Glutamatergic neuron (in vitro differentiated cells): ENCODE measurements at regions not wholly inside any gene's neighbourhood (a gene's known extent, or its start where the extent isn't known, plus 50 kb on each side); places are given as distances from the start of the nearest gene placed in this dataset.

Source experiments
- DNase-seq: peaks from one replicate; pipeline ENCODE4 v3.0.0; 2022
- H3K27ac Mint-ChIP-seq: one replicate; pipeline ENCODE4 v1.8.0; 2020; ENCODE audit warnings: mild to moderate bottlenecking, mixed read lengths, inconsistent platforms; ENCODE audit not compliant: unreplicated experiment
- H3K27me3 Mint-ChIP-seq: one replicate; pipeline ENCODE4 v1.8.0; 2020; ENCODE audit warnings: mild to moderate bottlenecking, moderate library complexity, mixed read lengths, inconsistent platforms; ENCODE audit not compliant: unreplicated experiment
- H3K36me3 Mint-ChIP-seq: one replicate; pipeline ENCODE4 v1.8.0; 2020; ENCODE audit warnings: mild to moderate bottlenecking, mixed read lengths, inconsistent platforms; ENCODE audit not compliant: unreplicated experiment
- H3K4me1 Mint-ChIP-seq: one replicate; pipeline ENCODE4 v1.8.0; 2020; ENCODE audit warnings: mild to moderate bottlenecking, low read depth, mixed read lengths, inconsistent platforms; ENCODE audit not compliant: unreplicated experiment
- H3K4me3 Mint-ChIP-seq: one replicate; pipeline ENCODE4 v1.8.0; 2020; ENCODE audit warnings: mild to moderate bottlenecking, mixed read lengths, inconsistent platforms; ENCODE audit not compliant: unreplicated experiment
- H3K9me3 Mint-ChIP-seq: one replicate; pipeline ENCODE4 v1.8.0; 2020; ENCODE audit warnings: mild to moderate bottlenecking, moderate library complexity, mixed read lengths, inconsistent platforms; ENCODE audit not compliant: unreplicated experiment
- CTCF ChIP-seq: fragments of 200-600 bp; sonication (generic); IDR thresholded peaks from one replicate; pipeline ENCODE4 v1.5.0; 2021; ENCODE audit not compliant: partially characterized antibody, unreplicated experiment

- H3K27me3 Mint-ChIP-seq = no peaks in the 10 kb centered on the region
- no peak for TF ChIP-seq CTCF
- H3K4me1 Mint-ChIP-seq = no peaks in the 10 kb centered on the region
- no peaks in the 10 kb centered on the region for H3K9me3 Mint-ChIP-seq
- H3K27ac Mint-ChIP-seq = no peak overlapping the region
- no peaks in the 10 kb centered on the region for H3K36me3 Mint-ChIP-seq
- H3K4me3 Mint-ChIP-seq = no peak overlapping the region
- no peak for DNase-seq
These were observed 97.0 kb upstream of the C16orf82 start for GRCh38 chr16:26969589-26970231.

GRCh38 chr16:26970292-26970691 lies 96.4 kb upstream of the C16orf82 start:
- Mint-ChIP-seq H3K27me3 (peaks cover 2% of the 10 kb centered on the region), H3K4me3 (no peak overlapping the region), H3K4me1 (no peaks in the 10 kb centered on the region), H3K9me3 (no peaks in the 10 kb centered on the region), H3K27ac (no peak overlapping the region), H3K36me3 (no peaks in the 10 kb centered on the region)
- TF ChIP-seq CTCF = no peak
- DNase-seq = no peak

- DNase-seq = no peak
- Mint-ChIP-seq H3K27ac (no peak overlapping the region), H3K4me3 (no peak overlapping the region), H3K9me3 (no peaks in the 10 kb centered on the region), H3K4me1 (no peaks in the 10 kb centered on the region), H3K27me3 (peaks cover 2% of the 10 kb centered on the region), H3K36me3 (no peaks in the 10 kb centered on the region)
- TF ChIP-seq CTCF = no peak
These were observed 89.9 kb upstream of the C16orf82 start for GRCh38 chr16:26976873-26977272.

GRCh38 chr16:26981266-26981938 lies 85.3 kb upstream of the C16orf82 start:
- Mint-ChIP-seq H3K27me3 (no peaks in the 10 kb centered on the region), H3K9me3 (no peaks in the 10 kb centered on the region), H3K4me1 (no peaks in the 10 kb centered on the region), H3K27ac (no peak overlapping the region), H3K4me3 (no peak overlapping the region), H3K36me3 (no peaks in the 10 kb centered on the region)
- no peak for DNase-seq
- TF ChIP-seq CTCF = no peak

GRCh38 chr16:26982422-26982821 lies 84.3 kb upstream of the C16orf82 start:
- Mint-ChIP-seq H3K27ac (no peak overlapping the region), H3K9me3 (no peaks in the 10 kb centered on the region), H3K36me3 (no peaks in the 10 kb centered on the region), H3K27me3 (peaks cover 2% of the 10 kb centered on the region), H3K4me3 (no peak overlapping the region), H3K4me1 (no peaks in the 10 kb centered on the region)
- no peak for TF ChIP-seq CTCF
- no peak for DNase-seq
